Esophagus muscularis mucosa (tissue), 4 donors: ENCODE measurements at regions not wholly inside any gene's neighbourhood (a gene's known extent, or its start where the extent isn't known, plus 50 kb on each side); places are given as distances from the start of the nearest gene placed in this dataset.
A peak's percentile ranks its signal among the peaks of the same experiment; 100 is the strongest.

ENCODE experiments used
- DNase-seq: peaks from one replicate; pipeline ENCODE4 v3.0.0-alpha.2; 2017; ENCODE audit errors: extremely low spot score
- H3K27ac ChIP-seq, 4 donors: fragments of 200-600 bp; sonication (generic); replicated peaks in 1 of 4; 1 replicate in 3 of 4; 2 replicates in 1 of 4; pipeline ENCODE4 v1.5.1; 2016 to 2019; ENCODE audit warnings: mild to moderate bottlenecking in 1 of 4
- H3K27me3 ChIP-seq, 4 donors: fragments of 200-600 bp; sonication (generic); one replicate each; pipeline versions ENCODE4 v1.5.1 to v1.6.0; 2016 to 2019
- H3K36me3 ChIP-seq, 4 donors: fragments of 200-600 bp; sonication (generic); one replicate each; pipeline ENCODE4 v1.5.1; 2016 to 2019
- H3K4me1 ChIP-seq, 4 donors: fragments of 200-600 bp; sonication (generic); one replicate each; pipeline ENCODE4 v1.5.1; 2016 to 2019
- H3K4me3 ChIP-seq, 4 donors: fragments of 200-600 bp; sonication (generic); 1 replicate in 2 of 4; 2 replicates in 2 of 4; pipeline ENCODE4 v1.5.1; 2016 to 2019; ENCODE audit warnings: mild to moderate bottlenecking in 4 of 4, moderate library complexity in 1 of 4
- H3K9me3 ChIP-seq, 4 donors: fragments of 200-600 bp; sonication (generic); 1 replicate in 3 of 4; 2 replicates in 1 of 4; pipeline ENCODE4 v1.5.1; 2016 to 2019
- EP300 ChIP-seq: sonication (generic); formaldehyde crosslinking; IDR thresholded peaks from one replicate; pipeline ENCODE4 v1.6.1; 2017; ENCODE audit warnings: antibody characterized with exemption
- POLR2A ChIP-seq: fragments of 450-650 bp; IDR thresholded peaks from one replicate; pipeline ENCODE4 v1.6.1; 2017; ENCODE audit warnings: antibody characterized with exemption, moderate library complexity, mild to moderate bottlenecking, low read depth
- POLR2AphosphoS5 ChIP-seq, 2 donors: sonication (generic); formaldehyde crosslinking; IDR thresholded peaks; one replicate each; pipeline ENCODE4 v1.6.1; 2017; ENCODE audit warnings: antibody characterized with exemption in 2 of 2
- WGBS: methylation state at CpG from one replicate; pipeline ENCODE4 v1.1.5; 2018; 5-methylcytosine and 5-hydroxymethylcytosine counted together
- intact Hi-C: fragments of 100-400 bp; cut with DNase I; formaldehyde crosslinking; loops from one replicate; pipeline ENCODE4 v1.15.1; 2023
- TF ChIP-seq, protein P1 (sequence below), 3 experiments: fragments of 200-600 bp in 2 of 3; fragments of 450-650 bp in 1 of 3; sonication (generic) in 2 of 3; IDR thresholded peaks; one replicate each; pipeline ENCODE4 v1.5.1; 2017 to 2019; ENCODE audit warnings: antibody characterized with exemption in 3 of 3, mild to moderate bottlenecking in 2 of 3, moderate library complexity in 1 of 3

DNA sequence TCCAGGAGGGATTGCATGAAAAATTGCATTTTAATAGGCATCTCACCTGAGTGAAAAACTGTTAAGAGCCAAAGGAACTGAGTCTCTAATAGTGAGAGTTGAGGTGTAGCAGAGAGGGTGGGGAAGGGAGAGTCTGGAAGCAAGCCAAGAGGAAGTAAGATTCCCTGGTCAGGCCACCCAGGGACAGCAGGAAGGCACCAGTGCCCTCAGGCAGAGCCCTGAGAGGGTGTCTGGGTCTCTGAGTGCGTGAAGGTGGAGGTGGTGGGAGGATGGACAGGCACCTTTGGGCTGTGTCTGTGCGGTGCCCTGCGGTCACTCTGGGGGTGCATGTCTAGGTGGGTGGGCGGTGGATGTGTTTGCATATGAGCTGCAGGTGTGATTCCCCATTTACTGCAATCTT lies 300.4 kb upstream of the ROPN1 start:
- Histone ChIP-seq H3K4me3 (no peak overlapping the region), H3K27ac (no peak overlapping the region), H3K4me1 (peaks cover 0 to 9% (median 3%) of the 10 kb centered on the region in 4 donors), H3K36me3 (no peaks in the 10 kb centered on the region), H3K27me3 (no peaks in the 10 kb centered on the region), H3K9me3 (no peaks in the 10 kb centered on the region)
- DNase-seq = peak; percentile 62
- 92% methylated on average over 4 of the region's 4 CpGs for WGBS
- intact Hi-C loops = no loop called here
- TF ChIP-seq POLR2A = no peak
- TF ChIP-seq, protein P1, sequence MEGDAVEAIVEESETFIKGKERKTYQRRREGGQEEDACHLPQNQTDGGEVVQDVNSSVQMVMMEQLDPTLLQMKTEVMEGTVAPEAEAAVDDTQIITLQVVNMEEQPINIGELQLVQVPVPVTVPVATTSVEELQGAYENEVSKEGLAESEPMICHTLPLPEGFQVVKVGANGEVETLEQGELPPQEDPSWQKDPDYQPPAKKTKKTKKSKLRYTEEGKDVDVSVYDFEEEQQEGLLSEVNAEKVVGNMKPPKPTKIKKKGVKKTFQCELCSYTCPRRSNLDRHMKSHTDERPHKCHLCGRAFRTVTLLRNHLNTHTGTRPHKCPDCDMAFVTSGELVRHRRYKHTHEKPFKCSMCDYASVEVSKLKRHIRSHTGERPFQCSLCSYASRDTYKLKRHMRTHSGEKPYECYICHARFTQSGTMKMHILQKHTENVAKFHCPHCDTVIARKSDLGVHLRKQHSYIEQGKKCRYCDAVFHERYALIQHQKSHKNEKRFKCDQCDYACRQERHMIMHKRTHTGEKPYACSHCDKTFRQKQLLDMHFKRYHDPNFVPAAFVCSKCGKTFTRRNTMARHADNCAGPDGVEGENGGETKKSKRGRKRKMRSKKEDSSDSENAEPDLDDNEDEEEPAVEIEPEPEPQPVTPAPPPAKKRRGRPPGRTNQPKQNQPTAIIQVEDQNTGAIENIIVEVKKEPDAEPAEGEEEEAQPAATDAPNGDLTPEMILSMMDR (IDR thresholded peaks at IDR 0.05) = no peak
- no peak for TF ChIP-seq EP300
- TF ChIP-seq POLR2AphosphoS5 (IDR thresholded peaks at IDR 0.05) = no peak

DNA sequence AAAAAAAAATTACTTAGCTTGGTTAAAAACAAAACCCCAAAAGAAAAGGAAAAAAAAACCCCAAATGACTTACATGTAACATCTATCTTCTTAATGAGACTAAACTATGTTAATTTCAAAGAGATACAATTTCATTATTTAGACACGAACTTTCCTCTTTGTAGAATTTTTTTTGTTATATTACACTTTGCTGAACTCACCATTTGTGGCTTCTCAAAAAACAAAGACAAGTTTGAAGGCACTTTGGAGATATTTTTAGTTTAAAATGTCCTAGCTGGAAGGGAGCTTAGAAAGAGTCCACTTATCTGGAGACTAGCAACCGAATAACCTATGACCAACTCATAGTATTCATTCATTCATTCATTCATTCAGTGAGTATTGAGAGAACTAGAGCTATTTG lies 301.7 kb upstream of the ROPN1 start:
- H3K27me3 ChIP-seq = no peaks in the 10 kb centered on the region
- no peaks in the 10 kb centered on the region for H3K9me3 ChIP-seq
- H3K4me1 ChIP-seq = peaks cover 0 to 20% (median 8%) of the 10 kb centered on the region in 4 donors
- intact Hi-C loops = no loop called here
- H3K27ac ChIP-seq = no peak overlapping the region
- no peaks in the 10 kb centered on the region for H3K36me3 ChIP-seq
- TF ChIP-seq, protein P1 (IDR thresholded peaks at IDR 0.05) = no peak
- TF ChIP-seq POLR2AphosphoS5 (IDR thresholded peaks at IDR 0.05) (no peak), EP300 (no peak), POLR2A (no peak)
- no peak for DNase-seq
- WGBS = 33% methylated on average over 2 of the region's 2 CpGs
- no peak overlapping the region for H3K4me3 ChIP-seq

DNA sequence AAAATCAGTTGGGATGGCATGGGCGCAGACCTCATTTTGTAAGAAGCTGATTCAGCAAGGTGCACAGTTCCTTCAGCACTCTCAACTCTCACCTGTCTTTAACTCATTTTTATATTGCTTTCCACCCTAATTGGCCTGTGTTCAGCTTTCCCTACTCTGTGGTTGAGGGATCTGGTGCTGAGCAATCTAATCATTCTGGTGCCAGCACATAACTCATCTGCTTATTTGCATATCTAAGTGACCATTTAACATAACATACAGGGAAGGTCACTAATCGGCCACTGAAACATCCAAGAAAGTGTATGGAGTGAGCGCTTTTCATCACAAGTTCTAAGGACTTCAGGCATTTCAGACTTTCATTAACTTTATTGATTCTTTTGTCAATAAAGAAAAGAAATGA lies 303.4 kb upstream of the ROPN1 start:
- Histone ChIP-seq H3K27me3 (no peaks in the 10 kb centered on the region), H3K4me1 (peaks cover 0 to 25% (median 8%) of the 10 kb centered on the region in 4 donors), H3K27ac (no peak overlapping the region), H3K9me3 (no peaks in the 10 kb centered on the region), H3K4me3 (no peak overlapping the region), H3K36me3 (no peaks in the 10 kb centered on the region)
- 89% methylated on average over 3 of the region's 3 CpGs for WGBS
- DNase-seq = no peak
- TF ChIP-seq, protein P1 (IDR thresholded peaks at IDR 0.05) = no peak
- TF ChIP-seq POLR2AphosphoS5 (IDR thresholded peaks at IDR 0.05) = no peak
- no peak for TF ChIP-seq EP300
- TF ChIP-seq POLR2A = no peak
- intact Hi-C loops = no loop called here

DNA sequence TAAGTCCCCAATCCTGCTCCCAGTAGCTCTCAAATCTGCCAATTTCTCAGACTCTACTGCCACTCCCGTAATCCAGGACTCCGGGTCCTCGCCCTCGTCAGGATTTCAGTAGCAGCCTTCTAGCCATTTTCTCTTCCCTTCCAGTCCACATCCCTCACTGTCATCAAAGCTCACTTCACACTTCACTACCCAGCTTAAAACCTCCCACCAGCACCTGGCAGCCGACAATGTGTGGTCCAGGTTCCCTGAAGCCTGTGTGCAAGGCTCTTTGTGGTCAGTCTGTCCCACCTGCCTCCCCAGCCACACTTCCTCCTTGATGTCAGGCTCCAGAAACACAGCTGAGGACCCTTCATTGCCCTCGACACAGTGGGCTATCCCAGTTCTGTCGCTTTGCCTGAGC lies 304.5 kb upstream of the ROPN1 start:
- no peaks in the 10 kb centered on the region for H3K9me3 ChIP-seq
- no peak overlapping the region for H3K4me3 ChIP-seq
- WGBS = 86% methylated on average over 7 of the region's 7 CpGs
- TF ChIP-seq, protein P1 (IDR thresholded peaks at IDR 0.05) = no peak
- TF ChIP-seq POLR2A (no peak), POLR2AphosphoS5 (IDR thresholded peaks at IDR 0.05) (no peak), EP300 (no peak)
- H3K27me3 ChIP-seq = no peaks in the 10 kb centered on the region
- H3K36me3 ChIP-seq = no peaks in the 10 kb centered on the region
- no peak overlapping the region for H3K27ac ChIP-seq
- peak; percentile 86 for DNase-seq
- intact Hi-C loops = no loop called here
- peaks cover 0 to 25% (median 8%) of the 10 kb centered on the region in 4 donors for H3K4me1 ChIP-seq
